CD4-positive, alpha-beta T cell treated with Interferon gamma for 1 hour (primary cell): ENCODE measurements at regions not wholly inside any gene's neighbourhood (a gene's known extent, or its start where the extent isn't known, plus 50 kb on each side); places are given as distances from the start of the nearest gene placed in this dataset.

Source experiments
- DNase-seq: peaks from one replicate; pipeline ENCODE4 v3.0.0-alpha.2; 2020

GRCh38 chr22:48891688-48892577 lies 935.7 kb downstream of the BRD1 start:
- DNase-seq = no peak

GRCh38 chr22:48890693-48891554 lies 936.7 kb downstream of the BRD1 start:
- DNase-seq = no peak

GRCh38 chr22:48889887-48890692 lies 937.6 kb downstream of the BRD1 start:
- DNase-seq = no peak

- DNase-seq = no peak
Measured at GRCh38 chr22:48889209-48889830, 938.4 kb downstream of the BRD1 start.

GRCh38 chr22:48888466-48889208 lies 939.0 kb downstream of the BRD1 start:
- DNase-seq = no peak

- DNase-seq = no peak
Measured at GRCh38 chr22:48887394-48888332, 940.0 kb downstream of the BRD1 start.

- no peak for DNase-seq
Measured at GRCh38 chr22:48886604-48887393, 940.9 kb downstream of the BRD1 start.

- no peak for DNase-seq
Measured at GRCh38 chr22:48885919-48886305, 941.8 kb downstream of the BRD1 start.

- DNase-seq = no peak
Measured at GRCh38 chr22:48885271-48885918, 942.3 kb downstream of the BRD1 start.

GRCh38 chr22:48884786-48885185 lies 942.9 kb downstream of the BRD1 start:
- DNase-seq = no peak

GRCh38 chr22:48884324-48884723 lies 943.3 kb downstream of the BRD1 start:
- no peak for DNase-seq

- no peak for DNase-seq
Measured at GRCh38 chr22:48883211-48883960, 944.3 kb downstream of the BRD1 start.

GRCh38 chr22:48882636-48883200 lies 945.0 kb downstream of the BRD1 start:
- DNase-seq = no peak

GRCh38 chr22:48881326-48881980 lies 946.2 kb downstream of the BRD1 start:
- no peak for DNase-seq

- no peak for DNase-seq
Measured at GRCh38 chr22:48880749-48881148, 946.9 kb downstream of the BRD1 start.

- no peak for DNase-seq
Measured at GRCh38 chr22:48876951-48877350, 950.7 kb downstream of the BRD1 start.

- DNase-seq = no peak
Measured at GRCh38 chr22:48874956-48875355, 952.7 kb downstream of the BRD1 start.

GRCh38 chr22:48873191-48873520 lies 954.5 kb downstream of the BRD1 start:
- DNase-seq = no peak
